Astrocyte (in vitro differentiated cells and primary cell): ENCODE measurements at regions not wholly inside any gene's neighbourhood (a gene's known extent, or its start where the extent isn't known, plus 50 kb on each side); places are given as distances from the start of the nearest gene placed in this dataset.

Source experiments
- EZH2 ChIP-seq: IDR thresholded peaks from 2 replicates; pipeline ENCODE4 v1.6.1; 2012; ENCODE audit warnings: mild to moderate bottlenecking, low read length, inconsistent platforms; ENCODE audit not compliant: insufficient read depth
- TF ChIP-seq, protein P1 (sequence below): IDR thresholded peaks from 2 replicates; pipeline ENCODE4 v1.5.1; 2011; ENCODE audit warnings: low read depth, mild to moderate bottlenecking, inconsistent platforms, low read length, moderate library complexity; ENCODE audit not compliant: insufficient read depth

DNA sequence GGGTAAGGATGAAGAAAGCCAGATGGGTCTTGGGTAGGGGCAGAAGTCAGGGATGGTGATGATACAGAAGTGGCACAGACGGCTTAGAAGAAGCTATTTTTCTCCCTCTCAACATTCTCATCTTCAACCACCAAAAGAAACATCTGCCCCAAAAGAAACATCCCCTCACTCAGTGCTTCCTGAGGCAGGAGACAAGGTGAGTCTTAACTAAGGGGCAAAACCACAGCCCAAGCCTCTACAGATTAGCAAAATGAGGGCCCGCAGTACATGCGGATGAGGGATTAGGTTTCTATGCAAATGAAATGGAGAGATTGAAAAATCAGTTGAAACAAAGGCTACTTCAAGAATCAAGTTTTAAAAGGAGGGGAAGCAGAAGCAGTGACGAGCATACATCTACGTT is 241.3 kb upstream of the CCDC196 start:
- TF ChIP-seq, protein P1, sequence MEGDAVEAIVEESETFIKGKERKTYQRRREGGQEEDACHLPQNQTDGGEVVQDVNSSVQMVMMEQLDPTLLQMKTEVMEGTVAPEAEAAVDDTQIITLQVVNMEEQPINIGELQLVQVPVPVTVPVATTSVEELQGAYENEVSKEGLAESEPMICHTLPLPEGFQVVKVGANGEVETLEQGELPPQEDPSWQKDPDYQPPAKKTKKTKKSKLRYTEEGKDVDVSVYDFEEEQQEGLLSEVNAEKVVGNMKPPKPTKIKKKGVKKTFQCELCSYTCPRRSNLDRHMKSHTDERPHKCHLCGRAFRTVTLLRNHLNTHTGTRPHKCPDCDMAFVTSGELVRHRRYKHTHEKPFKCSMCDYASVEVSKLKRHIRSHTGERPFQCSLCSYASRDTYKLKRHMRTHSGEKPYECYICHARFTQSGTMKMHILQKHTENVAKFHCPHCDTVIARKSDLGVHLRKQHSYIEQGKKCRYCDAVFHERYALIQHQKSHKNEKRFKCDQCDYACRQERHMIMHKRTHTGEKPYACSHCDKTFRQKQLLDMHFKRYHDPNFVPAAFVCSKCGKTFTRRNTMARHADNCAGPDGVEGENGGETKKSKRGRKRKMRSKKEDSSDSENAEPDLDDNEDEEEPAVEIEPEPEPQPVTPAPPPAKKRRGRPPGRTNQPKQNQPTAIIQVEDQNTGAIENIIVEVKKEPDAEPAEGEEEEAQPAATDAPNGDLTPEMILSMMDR, result no peak
- TF ChIP-seq EZH2, result no peak
